ENCODE measurements at regions not wholly inside any gene's neighbourhood (a gene's known extent, or its start where the extent isn't known, plus 50 kb on each side); places are given as distances from the start of the nearest gene placed in this dataset.

DNA sequence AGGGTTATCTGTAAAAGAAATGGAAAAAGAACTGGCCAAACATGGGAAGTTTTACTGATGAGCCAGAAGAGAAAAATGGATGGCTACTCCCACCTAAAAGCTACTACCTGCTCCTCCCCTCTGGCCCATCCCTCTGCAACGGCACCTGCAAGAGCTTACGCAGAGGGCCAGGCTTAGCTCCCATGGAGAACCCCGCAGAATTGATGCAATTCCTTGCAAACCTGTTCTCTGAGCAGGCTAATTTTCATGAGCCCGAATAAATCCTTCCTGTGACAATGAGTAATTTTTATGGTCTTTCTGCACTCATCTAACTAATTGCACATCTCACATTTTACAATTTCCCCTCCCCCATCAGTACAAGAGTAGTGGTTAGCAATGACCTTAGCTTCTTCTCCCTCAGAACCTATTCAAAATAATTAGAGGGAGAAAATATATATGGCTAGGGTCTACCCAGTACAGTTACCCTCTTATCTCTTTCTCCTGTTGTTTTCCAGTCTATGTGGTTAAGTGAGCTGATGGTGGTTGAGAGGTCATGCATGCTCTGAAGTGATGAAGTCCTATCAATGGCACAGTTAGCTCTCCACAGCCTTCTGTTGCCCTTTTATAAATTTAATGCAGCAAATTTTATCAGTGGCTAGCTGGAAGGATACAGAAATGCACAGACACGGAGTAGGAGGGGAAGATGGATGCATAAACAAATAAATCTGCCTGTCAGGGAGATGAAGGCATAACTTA, 67.7 kb upstream of the NTF3 start:
- Histone ChIP-seq H3K4me3 (ENCODE audit: severe bottlenecking) (no peak overlapping the region), H3K36me3 (ENCODE audit: low read depth) (no peaks in the 10 kb centered on the region), H3K9me3 (ENCODE audit: severe bottlenecking) (peaks cover 3% of the 10 kb centered on the region), H3K27ac (ENCODE audit: poor library complexity, severe bottlenecking) (no peak overlapping the region), H3K4me1 (ENCODE audit: insufficient read depth, poor library complexity, severe bottlenecking) (no peaks in the 10 kb centered on the region), H3K27me3 (ENCODE audit: insufficient read depth, poor library complexity, severe bottlenecking) (no peaks in the 10 kb centered on the region)
- TF ChIP-seq, protein P1, sequence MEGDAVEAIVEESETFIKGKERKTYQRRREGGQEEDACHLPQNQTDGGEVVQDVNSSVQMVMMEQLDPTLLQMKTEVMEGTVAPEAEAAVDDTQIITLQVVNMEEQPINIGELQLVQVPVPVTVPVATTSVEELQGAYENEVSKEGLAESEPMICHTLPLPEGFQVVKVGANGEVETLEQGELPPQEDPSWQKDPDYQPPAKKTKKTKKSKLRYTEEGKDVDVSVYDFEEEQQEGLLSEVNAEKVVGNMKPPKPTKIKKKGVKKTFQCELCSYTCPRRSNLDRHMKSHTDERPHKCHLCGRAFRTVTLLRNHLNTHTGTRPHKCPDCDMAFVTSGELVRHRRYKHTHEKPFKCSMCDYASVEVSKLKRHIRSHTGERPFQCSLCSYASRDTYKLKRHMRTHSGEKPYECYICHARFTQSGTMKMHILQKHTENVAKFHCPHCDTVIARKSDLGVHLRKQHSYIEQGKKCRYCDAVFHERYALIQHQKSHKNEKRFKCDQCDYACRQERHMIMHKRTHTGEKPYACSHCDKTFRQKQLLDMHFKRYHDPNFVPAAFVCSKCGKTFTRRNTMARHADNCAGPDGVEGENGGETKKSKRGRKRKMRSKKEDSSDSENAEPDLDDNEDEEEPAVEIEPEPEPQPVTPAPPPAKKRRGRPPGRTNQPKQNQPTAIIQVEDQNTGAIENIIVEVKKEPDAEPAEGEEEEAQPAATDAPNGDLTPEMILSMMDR (IDR thresholded peaks at IDR 0.05; ENCODE audit: poor library complexity, severe bottlenecking) = no peak
- ATAC-seq (ENCODE audit: low read depth) (no peak), DNase-seq (ENCODE audit: low spot score) (no peak)

DNA sequence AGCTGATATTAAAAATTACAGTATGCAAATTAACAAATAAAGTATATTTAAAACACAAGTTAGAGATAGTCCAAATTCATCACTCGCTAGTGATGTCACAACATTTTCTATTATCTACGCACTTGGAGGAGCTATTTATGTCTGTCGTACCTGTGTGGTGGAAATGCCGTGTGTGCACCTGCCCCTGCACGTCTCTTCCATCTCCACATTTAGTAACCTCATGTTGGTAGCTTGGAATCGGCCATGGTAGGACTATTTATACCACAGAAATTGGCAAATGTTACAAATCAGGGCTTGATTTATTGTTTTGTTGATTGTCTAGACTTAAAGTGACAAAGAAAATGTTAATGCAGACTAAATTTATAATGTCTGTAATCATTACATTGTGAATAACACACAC, 62.6 kb upstream of the NTF3 start:
- no peaks in the 10 kb centered on the region for H3K36me3 ChIP-seq (ENCODE audit: low read depth)
- no peaks in the 10 kb centered on the region for H3K27me3 ChIP-seq (ENCODE audit: insufficient read depth, poor library complexity, severe bottlenecking)
- H3K4me1 ChIP-seq (ENCODE audit: insufficient read depth, poor library complexity, severe bottlenecking) = no peaks in the 10 kb centered on the region
- no peak overlapping the region for H3K4me3 ChIP-seq (ENCODE audit: severe bottlenecking)
- ATAC-seq (ENCODE audit: low read depth) = no peak
- no peak for DNase-seq (ENCODE audit: low spot score)
- TF ChIP-seq, protein P1 (IDR thresholded peaks at IDR 0.05; ENCODE audit: poor library complexity, severe bottlenecking) = no peak
- no peak overlapping the region for H3K27ac ChIP-seq (ENCODE audit: poor library complexity, severe bottlenecking)
- peaks cover 6% of the 10 kb centered on the region for H3K9me3 ChIP-seq (ENCODE audit: severe bottlenecking)

DNA sequence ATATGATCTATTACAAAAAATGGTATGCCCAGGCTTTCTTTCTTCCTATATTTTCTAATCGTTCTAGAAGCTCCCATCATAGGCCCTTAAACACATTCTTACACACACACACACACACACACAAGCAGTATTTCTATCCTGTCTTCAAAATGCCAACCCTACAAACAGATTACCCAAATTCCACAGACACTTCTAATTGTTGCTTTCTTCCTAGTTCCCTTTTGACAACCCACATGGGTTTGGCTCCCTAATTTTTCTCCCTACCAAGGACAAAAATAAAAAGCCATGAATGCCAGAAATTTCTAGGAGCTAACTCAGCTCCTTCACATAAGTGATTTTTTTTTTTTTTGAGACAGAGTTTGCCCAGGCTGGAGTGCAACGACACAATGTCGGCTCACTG, 60.3 kb upstream of the NTF3 start:
- TF ChIP-seq, protein P1 (IDR thresholded peaks at IDR 0.05; ENCODE audit: poor library complexity, severe bottlenecking) = no peak
- DNase-seq (ENCODE audit: low spot score) (no peak), ATAC-seq (ENCODE audit: low read depth) (no peak)
- Histone ChIP-seq H3K27me3 (ENCODE audit: insufficient read depth, poor library complexity, severe bottlenecking) (no peaks in the 10 kb centered on the region), H3K9me3 (ENCODE audit: severe bottlenecking) (peaks cover 6% of the 10 kb centered on the region), H3K4me1 (ENCODE audit: insufficient read depth, poor library complexity, severe bottlenecking) (no peaks in the 10 kb centered on the region), H3K36me3 (ENCODE audit: low read depth) (no peaks in the 10 kb centered on the region), H3K4me3 (ENCODE audit: severe bottlenecking) (no peak overlapping the region), H3K27ac (ENCODE audit: poor library complexity, severe bottlenecking) (no peak overlapping the region)

DNA sequence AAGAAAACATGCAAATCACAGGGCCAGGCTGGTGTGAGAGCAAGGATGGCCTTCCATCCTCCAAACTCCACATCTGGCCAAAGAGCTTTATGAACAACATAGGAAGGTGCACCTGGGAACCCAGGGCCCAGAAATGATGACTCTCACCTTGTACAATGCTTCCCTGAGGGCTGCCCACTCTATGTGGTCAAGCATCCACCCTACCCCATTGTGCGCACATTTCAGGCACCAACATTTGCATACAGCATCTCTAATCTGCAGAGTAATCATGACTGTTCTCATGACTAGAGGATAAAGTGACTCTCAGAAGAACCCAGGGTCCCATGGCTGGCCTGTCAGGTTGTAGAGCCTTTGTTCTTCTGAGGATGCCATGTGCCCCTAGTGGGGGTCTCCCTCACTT, 57.2 kb upstream of the NTF3 start:
- Histone ChIP-seq H3K4me3 (ENCODE audit: severe bottlenecking) (no peak overlapping the region), H3K36me3 (ENCODE audit: low read depth) (no peaks in the 10 kb centered on the region), H3K27ac (ENCODE audit: poor library complexity, severe bottlenecking) (no peak overlapping the region), H3K27me3 (ENCODE audit: insufficient read depth, poor library complexity, severe bottlenecking) (no peaks in the 10 kb centered on the region), H3K9me3 (ENCODE audit: severe bottlenecking) (peaks cover 2% of the 10 kb centered on the region), H3K4me1 (ENCODE audit: insufficient read depth, poor library complexity, severe bottlenecking) (no peaks in the 10 kb centered on the region)
- ATAC-seq (ENCODE audit: low read depth) = no peak
- TF ChIP-seq, protein P1 (IDR thresholded peaks at IDR 0.05; ENCODE audit: poor library complexity, severe bottlenecking) = no peak
- no peak for DNase-seq (ENCODE audit: low spot score)

DNA sequence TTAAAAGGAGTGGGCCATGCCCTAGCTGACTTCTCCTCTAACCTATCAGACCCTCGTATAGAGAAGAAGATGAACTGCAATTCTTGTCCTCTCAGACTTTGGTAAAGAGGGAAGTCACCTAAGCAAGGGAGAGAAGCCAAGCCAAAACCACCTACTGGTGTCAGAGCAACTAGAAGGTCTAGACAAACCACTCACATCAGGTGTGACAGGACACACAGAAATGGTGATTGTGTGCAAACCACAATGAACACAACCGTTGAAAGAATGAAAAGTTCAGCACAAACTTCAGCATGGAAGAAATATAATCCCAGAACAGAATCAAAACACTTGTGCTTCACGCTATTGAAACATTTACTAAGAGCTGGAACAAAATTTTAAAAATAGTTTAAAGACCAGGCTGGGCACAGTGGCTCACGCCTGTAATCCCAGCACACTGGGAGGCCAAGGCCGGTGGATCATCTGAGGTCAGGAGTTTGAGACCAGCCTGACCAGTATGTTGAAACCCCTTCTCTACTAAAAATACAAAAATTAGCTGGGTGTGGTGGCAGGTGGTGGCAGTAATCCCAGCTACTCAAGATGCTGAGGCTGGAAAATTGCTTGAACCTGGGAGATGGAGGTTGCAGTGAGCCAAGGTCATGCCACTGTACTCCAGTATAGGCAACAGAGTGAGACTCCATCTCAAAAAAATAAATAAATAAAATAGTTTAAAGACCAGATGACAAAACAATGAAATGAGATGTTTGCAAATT, 56.2 kb upstream of the NTF3 start:
- TF ChIP-seq, protein P1 (IDR thresholded peaks at IDR 0.05; ENCODE audit: poor library complexity, severe bottlenecking) = no peak
- H3K27ac ChIP-seq (ENCODE audit: poor library complexity, severe bottlenecking) = no peak overlapping the region
- DNase-seq (ENCODE audit: low spot score) = no peak

More for the DNA sequence above, 56.2 kb upstream of the NTF3 start:
- no peak for ATAC-seq (ENCODE audit: low read depth)
- no peak overlapping the region for H3K4me3 ChIP-seq (ENCODE audit: severe bottlenecking)
- peaks cover 1% of the 10 kb centered on the region for H3K9me3 ChIP-seq (ENCODE audit: severe bottlenecking)
- H3K4me1 ChIP-seq (ENCODE audit: insufficient read depth, poor library complexity, severe bottlenecking) = no peaks in the 10 kb centered on the region
- no peaks in the 10 kb centered on the region for H3K36me3 ChIP-seq (ENCODE audit: low read depth)
- H3K27me3 ChIP-seq (ENCODE audit: insufficient read depth, poor library complexity, severe bottlenecking) = no peaks in the 10 kb centered on the region

All from RWPE2 (cell line).